Osteoblast (primary cell): ENCODE measurements at regions not wholly inside any gene's neighbourhood (a gene's known extent, or its start where the extent isn't known, plus 50 kb on each side); places are given as distances from the start of the nearest gene placed in this dataset.
A peak's percentile ranks its signal among the peaks of the same experiment; 100 is the strongest.
"Not testable (repeated sequence)": the region's sequence is repeated elsewhere in the genome, so short reads cannot be mapped to it uniquely, and the experiment has no call there.

Experiments
- DNase-seq: peaks from one replicate; pipeline ENCODE4 v3.0.0; 2011; ENCODE audit warnings: low spot score, mixed read lengths; ENCODE audit not compliant: insufficient read length; ENCODE audit errors: missing footprints
- H2AFZ ChIP-seq: 2 replicates; pipeline ENCODE4 v1.6.0; 2011; ENCODE audit warnings: mild to moderate bottlenecking, low read length
- H3K27ac ChIP-seq: 2 replicates; pipeline ENCODE4 v1.5.1; 2011; ENCODE audit warnings: mild to moderate bottlenecking, low read depth, low read length, moderate library complexity
- H3K27me3 ChIP-seq: 2 replicates; pipeline ENCODE4 v1.6.0; 2012; ENCODE audit warnings: mild to moderate bottlenecking, control low read depth, inconsistent platforms, low read length, moderate library complexity; ENCODE audit not compliant: insufficient read depth
- H3K36me3 ChIP-seq: 2 replicates; pipeline ENCODE4 v1.5.1; 2011; ENCODE audit warnings: mild to moderate bottlenecking, low read length, control low read depth, moderate library complexity; ENCODE audit not compliant: insufficient read depth
- H3K4me1 ChIP-seq: 2 replicates; pipeline ENCODE4 v1.5.1; 2011; ENCODE audit warnings: mild to moderate bottlenecking, low read length, control low read depth, moderate library complexity; ENCODE audit not compliant: insufficient read depth
- H3K4me2 ChIP-seq: 2 replicates; pipeline ENCODE4 v1.6.0; 2011; ENCODE audit warnings: mild to moderate bottlenecking, low read length; ENCODE audit not compliant: insufficient read depth
- H3K4me3 ChIP-seq: fragments of 200-600 bp; sonication (generic); 3 replicates; pipeline ENCODE4 v1.5.1; 2012; ENCODE audit warnings: mild to moderate bottlenecking, low read length, inconsistent platforms; ENCODE audit not compliant: insufficient read depth
- H3K79me2 ChIP-seq: 2 replicates; pipeline ENCODE4 v1.6.0; 2012; ENCODE audit warnings: mild to moderate bottlenecking, low read length, control low read depth, inconsistent platforms; ENCODE audit not compliant: insufficient read depth
- H3K9me3 ChIP-seq: 2 replicates; pipeline ENCODE4 v1.5.1; 2011; ENCODE audit warnings: low read depth, low read length, control low read depth
- H4K20me1 ChIP-seq: 2 replicates; pipeline ENCODE4 v1.6.0; 2012; ENCODE audit warnings: mild to moderate bottlenecking, low read length, control low read depth; ENCODE audit not compliant: insufficient read depth
- CTCF ChIP-seq: IDR thresholded peaks from 2 replicates; pipeline ENCODE4 v1.5.1; 2011; ENCODE audit warnings: mild to moderate bottlenecking, low read depth, low read length, moderate library complexity; ENCODE audit errors: extremely low read depth

- Histone ChIP-seq H3K9me3 (no peaks in the 10 kb centered on the region), H4K20me1 (no peaks in the 10 kb centered on the region), H2AFZ (no peak overlapping the region), H3K4me3 (no peak overlapping the region), H3K27me3 (no peaks in the 10 kb centered on the region), H3K4me2 (no peak overlapping the region), H3K4me1 (no peaks in the 10 kb centered on the region), H3K27ac (no peak overlapping the region), H3K36me3 (no peaks in the 10 kb centered on the region), H3K79me2 (no peaks in the 10 kb centered on the region)
- DNase-seq, result no peak
- no peak for TF ChIP-seq CTCF
Measured at GRCh38 chr3:191133359-191133758, 65.7 kb upstream of the OSTN start.

GRCh38 chr3:191131305-191131704, 67.7 kb upstream of the OSTN start:
- no peak for TF ChIP-seq CTCF

DNA sequence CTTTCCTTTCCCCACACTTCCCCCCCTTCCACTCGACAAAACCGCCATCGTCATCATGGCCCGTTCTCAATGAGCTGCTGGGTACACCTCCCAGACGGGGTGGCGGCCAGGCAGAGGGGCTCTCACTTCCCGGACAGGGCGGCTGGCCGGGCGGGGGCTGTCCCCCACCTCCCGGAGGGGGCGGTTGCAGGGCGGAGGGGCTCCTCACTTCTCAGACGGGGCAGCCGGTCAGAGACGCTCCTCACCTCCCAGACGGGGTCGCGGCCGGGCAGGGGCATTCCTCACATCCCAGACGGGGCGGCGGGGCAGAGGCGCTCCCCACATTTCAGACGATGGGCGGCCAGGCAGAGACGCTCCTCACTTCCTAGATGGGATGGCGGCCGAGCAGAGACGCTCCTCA, 74.2 kb upstream of the OSTN start:
- H3K27me3 ChIP-seq, H3K79me2 ChIP-seq, H3K9me3 ChIP-seq: not testable (repeated sequence)

More at GRCh38 chr3:191131305-191131704, 67.7 kb upstream of the OSTN start:
- no peak overlapping the region for H3K4me2 ChIP-seq
- H3K4me3 ChIP-seq, result no peak overlapping the region
- H3K27me3 ChIP-seq, result no peaks in the 10 kb centered on the region
- no peaks in the 10 kb centered on the region for H4K20me1 ChIP-seq
- no peak for DNase-seq
- no peak overlapping the region for H3K27ac ChIP-seq
- no peaks in the 10 kb centered on the region for H3K4me1 ChIP-seq
- no peaks in the 10 kb centered on the region for H3K36me3 ChIP-seq
- H3K9me3 ChIP-seq, result no peaks in the 10 kb centered on the region
- no peak overlapping the region for H2AFZ ChIP-seq
- no peaks in the 10 kb centered on the region for H3K79me2 ChIP-seq

DNA sequence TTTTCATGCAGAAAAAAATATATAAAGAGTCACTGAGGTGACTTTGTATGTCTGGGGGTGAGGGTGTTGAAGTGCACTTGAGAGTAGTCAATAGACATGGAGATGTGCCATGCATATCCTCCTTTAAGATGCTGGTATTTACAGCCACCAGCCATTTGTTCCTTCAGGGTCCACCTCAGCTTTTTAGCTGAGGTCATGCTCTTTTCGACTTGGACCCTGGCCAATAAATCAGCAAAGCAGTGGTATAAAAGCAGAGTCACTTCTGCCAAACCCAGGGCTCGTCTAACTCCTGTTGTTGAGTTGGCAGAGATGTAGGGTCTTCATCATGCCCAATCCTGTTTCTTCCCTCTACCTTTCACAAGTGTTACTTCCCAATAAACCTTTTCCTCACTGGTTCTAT, 75.1 kb upstream of the OSTN start:
- no peaks in the 10 kb centered on the region for H4K20me1 ChIP-seq
- no peak overlapping the region for H3K4me3 ChIP-seq
- H3K9me3 ChIP-seq, result no peaks in the 10 kb centered on the region
- H3K36me3 ChIP-seq, result no peaks in the 10 kb centered on the region
- H3K27ac ChIP-seq, result no peak overlapping the region
- TF ChIP-seq CTCF, result no peak
- H3K4me1 ChIP-seq, result peaks cover 4% of the 10 kb centered on the region
- no peaks in the 10 kb centered on the region for H3K79me2 ChIP-seq
- no peak overlapping the region for H3K4me2 ChIP-seq
- no peaks in the 10 kb centered on the region for H3K27me3 ChIP-seq
- H2AFZ ChIP-seq, result no peak overlapping the region
- peak; percentile 29 for DNase-seq

More for the DNA sequence above, 74.2 kb upstream of the OSTN start:
- H3K36me3 ChIP-seq, H3K4me3 ChIP-seq, H3K4me2 ChIP-seq, DNase-seq, H3K4me1 ChIP-seq, H3K27ac ChIP-seq, H2AFZ ChIP-seq, H4K20me1 ChIP-seq: not testable (repeated sequence)
